Endothelial cell of umbilical vein (primary cell): ENCODE measurements at regions not wholly inside any gene's neighbourhood (a gene's known extent, or its start where the extent isn't known, plus 50 kb on each side); places are given as distances from the start of the nearest gene placed in this dataset.

Experiments used
- BruUV-seq: library from RNA; stranded (reverse); fragments of 400-500 nt; replicated peaks from 2 replicates; lab custom pipeline; 2021; lab: Mats Ljungman, UMichigan
- CTCF ChIA-PET: fragments of 300-600, 350-600 bp; sonication (Branson Sonifier 250); formaldehyde crosslinking; loops from one replicate; lab custom pipeline; 2021; ENCODE audit warnings: antibody characterized with exemption, inconsistent platforms; lab: Charles Lee
- POLR2A ChIA-PET: fragments of 300-600, 350-600 bp; sonication (Branson Sonifier 250); formaldehyde crosslinking; loops from one replicate; lab custom pipeline; 2021; ENCODE audit warnings: antibody characterized with exemption, inconsistent platforms; lab: Charles Lee
- DNase-seq: peaks from one replicate; pipeline ENCODE4 v3.0.0-alpha.2; 2011; ENCODE audit warnings: low read depth, low spot score
- FAIRE-seq: peaks from 2 replicates; lab custom pipeline; 2011; peaks lifted over from hg19 to GRCh38; lab: Jason Lieb, UNC
- H2AFZ ChIP-seq: 2 replicates; pipeline ENCODE4 v1.6.0; 2012; ENCODE audit warnings: low read depth, low read length, control low read depth, inconsistent platforms
- H3K27ac ChIP-seq: 2 replicates; pipeline ENCODE4 v1.5.1; 2011; ENCODE audit warnings: low read depth, mild to moderate bottlenecking, control low read depth, low read length, moderate library complexity; ENCODE audit not compliant: insufficient read depth
- H3K27me3 ChIP-seq, 2 experiments: 2 replicates each; pipeline versions ENCODE4 v1.6.0 to v1.6.1; 2011; ENCODE audit warnings: low read length in 2 of 2, mixed read lengths in 1 of 2; ENCODE audit not compliant: control insufficient read depth in 2 of 2, insufficient read depth in 2 of 2
- H3K36me3 ChIP-seq, 2 experiments: 2 replicates in 1 of 2; 3 replicates in 1 of 2; pipeline ENCODE4 v1.5.1; 2011; ENCODE audit warnings: low read length in 2 of 2, mild to moderate bottlenecking in 1 of 2, moderate library complexity in 1 of 2; ENCODE audit not compliant: control insufficient read depth in 2 of 2, insufficient read depth in 2 of 2; ENCODE audit errors: extremely low read depth in 1 of 2
- H3K4me1 ChIP-seq: 3 replicates; pipeline ENCODE4 v1.5.1; 2011; ENCODE audit warnings: mild to moderate bottlenecking, low read length; ENCODE audit not compliant: control insufficient read depth, insufficient read depth; ENCODE audit errors: extremely low read depth
- H3K4me2 ChIP-seq: 2 replicates; pipeline ENCODE4 v1.6.1; 2011; ENCODE audit warnings: low read length, control low read depth, mixed read lengths; ENCODE audit not compliant: insufficient read depth
- H3K4me3 ChIP-seq, 3 experiments: fragments of 200-600 bp in 1 of 3; sonication (generic), shearing (Covaris generic) in 1 of 3; replicated peaks in 1 of 3; 2 replicates each; pipeline ENCODE4 v1.5.1; 2011 to 2016; ENCODE audit warnings: control low read depth in 3 of 3, low read length in 3 of 3, mild to moderate bottlenecking in 2 of 3, inconsistent platforms in 1 of 3, low read depth in 1 of 3, moderate library complexity in 1 of 3; ENCODE audit not compliant: insufficient read depth in 1 of 3
- H3K79me2 ChIP-seq: 2 replicates; pipeline ENCODE4 v1.6.0; 2012; ENCODE audit warnings: low read length, inconsistent platforms; ENCODE audit not compliant: control insufficient read depth, insufficient read depth
- H3K9ac ChIP-seq: replicated peaks from 2 replicates; pipeline ENCODE3; 2011; ENCODE audit warnings: low read length, control low read depth; ENCODE audit not compliant: insufficient read depth; ENCODE audit errors: extremely low read depth
- H3K9me1 ChIP-seq: replicated peaks from 3 replicates; pipeline ENCODE4 v1.6.0; 2011; ENCODE audit warnings: mild to moderate bottlenecking, low read length; ENCODE audit not compliant: control insufficient read depth, insufficient read depth; ENCODE audit errors: extremely low read depth
- H3K9me3 ChIP-seq: replicated peaks from 2 replicates; pipeline ENCODE4 v1.5.1; 2012; ENCODE audit warnings: low read length, inconsistent platforms; ENCODE audit not compliant: control insufficient read depth, insufficient read depth
- H4K20me1 ChIP-seq: replicated peaks from 2 replicates; pipeline ENCODE3; 2011; ENCODE audit warnings: mild to moderate bottlenecking, low read length; ENCODE audit not compliant: control insufficient read depth, insufficient read depth; ENCODE audit errors: extremely low read depth
- EZH2 ChIP-seq: IDR thresholded peaks from 2 replicates; pipeline ENCODE4 v1.6.1; 2012; ENCODE audit warnings: borderline replicate concordance, low read depth, mild to moderate bottlenecking, moderate library complexity, low read length, inconsistent platforms; ENCODE audit not compliant: severe bottlenecking
- FOS ChIP-seq: IDR thresholded peaks from 2 replicates; pipeline ENCODE4 v1.6.1; 2011; ENCODE audit warnings: mild to moderate bottlenecking, low read length, moderate library complexity, borderline replicate concordance; ENCODE audit not compliant: insufficient read depth
- GATA2 ChIP-seq: IDR thresholded peaks from 2 replicates; pipeline ENCODE4 v1.7.0; 2011; ENCODE audit warnings: low read depth, mild to moderate bottlenecking, moderate library complexity, mixed read lengths, low read length; ENCODE audit not compliant: insufficient read length, insufficient read depth
- JUN ChIP-seq: IDR thresholded peaks from 2 replicates; pipeline ENCODE4 v1.6.1; 2011; ENCODE audit warnings: borderline replicate concordance, low read depth; ENCODE audit not compliant: insufficient read length, insufficient read depth
- MYC ChIP-seq: IDR thresholded peaks from one replicate; pipeline ENCODE4 v1.6.1; 2011; ENCODE audit warnings: mild to moderate bottlenecking, low read depth, low read length
- POLR2A ChIP-seq: IDR thresholded peaks from 2 replicates; pipeline ENCODE4 v1.6.1; 2012; ENCODE audit warnings: low read depth, mild to moderate bottlenecking, control low read depth, low read length
- POLR2AphosphoS5 ChIP-seq: IDR thresholded peaks from 2 replicates; pipeline ENCODE4 v1.6.1; 2012; ENCODE audit warnings: low read depth, mild to moderate bottlenecking, control low read depth, low read length, moderate library complexity; ENCODE audit not compliant: insufficient read depth
- dilution Hi-C: fragments of 300-500 bp; cut with MboI; formaldehyde crosslinking; loops from one replicate; pipeline ENCODE4 v1.15.0; 2019; ENCODE audit warnings: low sequenced_read_pairs; ENCODE audit not compliant: extremely low pct_ligation_motif_present
- intact Hi-C: fragments of 100-400 bp; cut with micrococcal nuclease; formaldehyde crosslinking; loops from one replicate; pipeline ENCODE4 v1.10.0; 2022
- TF ChIP-seq, protein P1 (sequence below), 2 donors: IDR thresholded peaks; 1 replicate in 1 of 2; 2 replicates in 1 of 2; pipeline ENCODE4 v1.5.1; 2011; ENCODE audit warnings: low read length in 2 of 2, mild to moderate bottlenecking in 2 of 2, moderate library complexity in 2 of 2, control low read depth in 1 of 2, inconsistent platforms in 1 of 2, low read depth in 1 of 2; ENCODE audit not compliant: insufficient read depth in 1 of 2; ENCODE audit errors: extremely low read depth in 1 of 2
- TF ChIP-seq, protein P2 (sequence below): IDR thresholded peaks from 2 replicates; pipeline ENCODE4 v1.6.1; 2011; ENCODE audit not compliant: insufficient read depth, insufficient read length

DNA sequence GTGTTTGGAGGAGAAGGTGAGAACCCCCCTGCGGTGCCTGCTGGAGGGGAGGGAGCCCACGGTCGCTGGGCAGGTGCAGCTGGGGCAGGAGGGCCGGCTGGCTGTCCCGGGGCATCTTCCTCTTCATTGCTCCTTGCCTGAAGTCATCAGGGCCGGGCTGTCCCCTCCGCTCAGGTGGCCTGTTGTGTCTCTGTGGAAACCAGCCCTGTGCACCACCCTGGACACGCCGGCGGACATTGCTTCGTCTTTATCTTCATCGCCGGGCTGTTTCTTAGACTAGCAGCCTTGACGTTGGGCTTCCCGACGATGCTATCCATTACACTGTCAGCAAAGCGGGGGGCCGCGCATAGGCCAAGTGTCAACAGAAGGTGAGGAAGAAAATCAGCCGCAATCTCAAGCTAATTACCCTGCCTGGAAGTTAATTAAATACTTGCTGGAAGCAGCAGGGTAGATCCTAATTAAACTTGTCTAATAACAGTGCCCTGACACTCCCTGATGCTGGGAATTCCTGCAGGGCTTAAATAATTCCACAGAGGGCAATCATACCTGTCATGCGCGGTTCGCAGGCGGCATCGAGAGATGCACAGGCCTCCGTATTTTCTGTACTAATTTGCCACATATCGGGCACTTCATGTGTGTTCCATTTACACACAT lies 111.4 kb upstream of the SOX1 start:
- Histone ChIP-seq H3K4me3 (no peak overlapping the region), H3K27me3 (no peaks in the 10 kb centered on the region), H3K36me3 (no peaks in the 10 kb centered on the region), H3K27ac (no peak overlapping the region), H3K79me2 (no peaks in the 10 kb centered on the region), H3K9me1 (no peaks in the 10 kb centered on the region), H3K9ac (no peak overlapping the region), H3K4me1 (no peaks in the 10 kb centered on the region), H4K20me1 (no peaks in the 10 kb centered on the region), H3K9me3 (peaks cover 11% of the 10 kb centered on the region), H2AFZ (no peak overlapping the region), H3K4me2 (no peak overlapping the region)
- POLR2A ChIA-PET, result no interaction called here
- CTCF ChIA-PET, result no interaction called here
- TF ChIP-seq FOS (no peak), POLR2AphosphoS5 (no peak), MYC (no peak), POLR2A (no peak), GATA2 (no peak), EZH2 (no peak), JUN (no peak)
- TF ChIP-seq, protein P1, sequence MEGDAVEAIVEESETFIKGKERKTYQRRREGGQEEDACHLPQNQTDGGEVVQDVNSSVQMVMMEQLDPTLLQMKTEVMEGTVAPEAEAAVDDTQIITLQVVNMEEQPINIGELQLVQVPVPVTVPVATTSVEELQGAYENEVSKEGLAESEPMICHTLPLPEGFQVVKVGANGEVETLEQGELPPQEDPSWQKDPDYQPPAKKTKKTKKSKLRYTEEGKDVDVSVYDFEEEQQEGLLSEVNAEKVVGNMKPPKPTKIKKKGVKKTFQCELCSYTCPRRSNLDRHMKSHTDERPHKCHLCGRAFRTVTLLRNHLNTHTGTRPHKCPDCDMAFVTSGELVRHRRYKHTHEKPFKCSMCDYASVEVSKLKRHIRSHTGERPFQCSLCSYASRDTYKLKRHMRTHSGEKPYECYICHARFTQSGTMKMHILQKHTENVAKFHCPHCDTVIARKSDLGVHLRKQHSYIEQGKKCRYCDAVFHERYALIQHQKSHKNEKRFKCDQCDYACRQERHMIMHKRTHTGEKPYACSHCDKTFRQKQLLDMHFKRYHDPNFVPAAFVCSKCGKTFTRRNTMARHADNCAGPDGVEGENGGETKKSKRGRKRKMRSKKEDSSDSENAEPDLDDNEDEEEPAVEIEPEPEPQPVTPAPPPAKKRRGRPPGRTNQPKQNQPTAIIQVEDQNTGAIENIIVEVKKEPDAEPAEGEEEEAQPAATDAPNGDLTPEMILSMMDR (IDR thresholded peaks at IDR 0.05; ENCODE audit: extremely low read depth in 1 of 2, insufficient read depth in 1 of 2, low read depth in 1 of 2, low read length in 2 of 2), result no peak
- TF ChIP-seq, protein P2, sequence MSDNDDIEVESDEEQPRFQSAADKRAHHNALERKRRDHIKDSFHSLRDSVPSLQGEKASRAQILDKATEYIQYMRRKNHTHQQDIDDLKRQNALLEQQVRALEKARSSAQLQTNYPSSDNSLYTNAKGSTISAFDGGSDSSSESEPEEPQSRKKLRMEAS, result no peak
- intact Hi-C loops, result no loop called here
- no peak for DNase-seq
- FAIRE-seq, result no peak
- no TSS peak for BruUV-seq
- dilution Hi-C loops, result no loop called here
